ENCODE measurements at regions not wholly inside any gene's neighbourhood (a gene's known extent, or its start where the extent isn't known, plus 50 kb on each side); places are given as distances from the start of the nearest gene placed in this dataset.

- in situ Hi-C loops (cut with MboI) (no loop called here), intact Hi-C loops (cut with micrococcal nuclease) (no loop called here)
- H4K20me1 ChIP-seq (replicated peaks; ENCODE audit: control insufficient read depth, insufficient read depth, low read length) = no peaks in the 10 kb centered on the region
- POLR2A ChIA-PET = no interaction called here
- no peak overlapping the region for H2AFZ ChIP-seq (ENCODE audit: low read depth, low read length)
- H3K4me1 ChIP-seq (replicated peaks in 1 of 2; ENCODE audit: control insufficient read depth in 2 of 2, insufficient read depth in 2 of 2, low read length in 2 of 2) = peaks cover 0 to 15% of the 10 kb centered on the region in 2 experiments; a peak in 2 of 5 replicates
- no TSS peak for BruUV-seq (replicated peaks)
- no peak overlapping the region for H3K4me2 ChIP-seq (ENCODE audit: insufficient read depth, low read length)
- no peaks in the 10 kb centered on the region for H3K36me3 ChIP-seq (ENCODE audit: control insufficient read depth, insufficient read depth, low read length)
- 0% methylated on average over 2 of the region's 2 CpGs for WGBS (ENCODE audit: insufficient coverage, low coverage, missing lambda C conversion rate)
- no peaks in the 10 kb centered on the region for H3K9me1 ChIP-seq (ENCODE audit: control insufficient read depth, insufficient read depth, low read length)
- H3K27me3 ChIP-seq (ENCODE audit: control insufficient read depth in 2 of 2, insufficient read depth in 2 of 2, low read length in 2 of 2) = peaks cover 13 to 68% of the 10 kb centered on the region in 2 experiments
- FAIRE-seq (no peak), ATAC-seq (no peak), DNase-seq (ENCODE audit: extremely low read depth in 1 of 4, low spot score in 3 of 4) (no peak)
- no peak overlapping the region for H3K9ac ChIP-seq (ENCODE audit: insufficient read depth in 1 of 2, low read depth in 2 of 2, low read length in 2 of 2)
- H3K79me2 ChIP-seq (ENCODE audit: control insufficient read depth, insufficient read depth, low read length) = no peaks in the 10 kb centered on the region
- CTCF ChIA-PET (ENCODE audit: low intra/inter-chr PET ratio) = no interaction called here
- no peak overlapping the region for H3K27ac ChIP-seq (ENCODE audit: extremely low read depth, low read depth, low read length)
- no peak for TF ChIP-seq PATZ1 (CRISPR knock-in tag; IDR thresholded peaks at IDR 0.05; ENCODE audit: borderline replicate concordance)
- peak; percentile 44 for TF ChIP-seq EGR1 (conservative IDR thresholded peaks at IDR 0.05)
- no peak for TF ChIP-seq KDM4B (IDR thresholded peaks at IDR 0.05; ENCODE audit: borderline replicate concordance in 2 of 2, low read depth in 1 of 2)
- no peaks in the 10 kb centered on the region for H3K9me3 ChIP-seq (replicated peaks; ENCODE audit: control insufficient read depth, insufficient read depth, low read depth, low read length)
- H3K4me3 ChIP-seq = no peak overlapping the region
These were observed 50.4 kb upstream of the GRPEL1 start for GRCh38 chr4:7118013-7118832.

All from K562 (cell line).